GM23248 (cell line): ENCODE measurements at regions not wholly inside any gene's neighbourhood (a gene's known extent, or its start where the extent isn't known, plus 50 kb on each side); places are given as distances from the start of the nearest gene placed in this dataset.
A peak's percentile ranks its signal among the peaks of the same experiment; 100 is the strongest.

Experiments
- DNase-seq: peaks from one replicate; pipeline ENCODE4 v3.0.0-alpha.2; 2015
- H2AFZ ChIP-seq: fragments of 200-600 bp; sonication (generic); 2 replicates; pipeline ENCODE4 v1.6.1; 2016; ENCODE audit warnings: antibody characterized with exemption
- H3F3A ChIP-seq: fragments of 200-600 bp; sonication (generic); 2 replicates; pipeline ENCODE4 v1.6.1; 2016; ENCODE audit warnings: mild to moderate bottlenecking, antibody characterized with exemption, mixed run types; ENCODE audit not compliant: insufficient read depth
- H3K27ac ChIP-seq: fragments of 200-600 bp; sonication (generic); 2 replicates; pipeline ENCODE4 v1.5.1; 2016; ENCODE audit warnings: mild to moderate bottlenecking
- H3K27me3 ChIP-seq: fragments of 200-600 bp; sonication (generic); replicated peaks from 2 replicates; pipeline ENCODE4 v1.6.1; 2016; ENCODE audit warnings: mild to moderate bottlenecking; ENCODE audit not compliant: insufficient read depth
- H3K36me3 ChIP-seq: fragments of 200-600 bp; sonication (generic); 2 replicates; pipeline ENCODE4 v1.6.1; 2016; ENCODE audit warnings: low read depth, mild to moderate bottlenecking
- H3K4me1 ChIP-seq: fragments of 200-600 bp; sonication (generic); 2 replicates; pipeline ENCODE4 v1.6.1; 2016; ENCODE audit warnings: mild to moderate bottlenecking; ENCODE audit not compliant: insufficient read depth
- H3K4me2 ChIP-seq: fragments of 200-600 bp; sonication (generic); one replicate; pipeline ENCODE4 v1.6.1; 2016; ENCODE audit warnings: mild to moderate bottlenecking; ENCODE audit not compliant: unreplicated experiment
- H3K4me3 ChIP-seq: fragments of 200-600 bp; sonication (generic); 2 replicates; pipeline ENCODE4 v1.5.1; 2016; ENCODE audit warnings: mild to moderate bottlenecking
- H3K79me2 ChIP-seq: fragments of 200-600 bp; sonication (generic); 2 replicates; pipeline ENCODE4 v1.6.1; 2016; ENCODE audit warnings: mild to moderate bottlenecking; ENCODE audit not compliant: insufficient read depth
- H3K9ac ChIP-seq: fragments of 200-600 bp; sonication (generic); 2 replicates; pipeline ENCODE4 v1.6.1; 2016; ENCODE audit warnings: mild to moderate bottlenecking
- H3K9me2 ChIP-seq: fragments of 200-600 bp; sonication (generic); 2 replicates; pipeline ENCODE4 v1.6.1; 2016; ENCODE audit warnings: mixed run types, mild to moderate bottlenecking, moderate library complexity; ENCODE audit not compliant: insufficient read depth
- H3K9me3 ChIP-seq: fragments of 200-600 bp; sonication (generic); one replicate; pipeline ENCODE4 v1.6.1; 2017; ENCODE audit warnings: low read depth
- H4K20me1 ChIP-seq: fragments of 200-600 bp; sonication (generic); 2 replicates; pipeline ENCODE4 v1.6.0; 2016; ENCODE audit not compliant: insufficient read depth
- EZH2 ChIP-seq: fragments of 200-600 bp; sonication (generic); IDR thresholded peaks from 2 replicates; pipeline ENCODE4 v1.6.1; 2018; ENCODE audit warnings: antibody characterized with exemption, mild to moderate bottlenecking; ENCODE audit not compliant: insufficient read depth, poor library complexity, severe bottlenecking
- EZH2phosphoT487 ChIP-seq: fragments of 200-600 bp; sonication (generic); IDR thresholded peaks from 2 replicates; pipeline ENCODE4 v1.6.1; 2018; ENCODE audit warnings: antibody characterized with exemption, moderate library complexity, mild to moderate bottlenecking, low read depth; ENCODE audit not compliant: insufficient read depth
- WGBS, 2 experiments: methylation state at CpG; one replicate each; pipeline ENCODE4 v1.1.6; 2015 to 2017; ENCODE audit warnings: low lambda C conversion rate in 2 of 2, low coverage in 1 of 2; ENCODE audit errors: missing lambda C conversion rate in 2 of 2; 5-methylcytosine and 5-hydroxymethylcytosine counted together
- in situ Hi-C: fragments of 300-500 bp; cut with MboI; formaldehyde crosslinking; loops from 2 replicates; pipeline ENCODE4 v1.15.0; 2020

GRCh38 chr11:30760345-30760744 is 174.2 kb upstream of the MPPED2 start:
- Histone ChIP-seq H3K4me2 (no peak overlapping the region), H3K36me3 (no peaks in the 10 kb centered on the region), H3K9me3 (no peaks in the 10 kb centered on the region), H3K27ac (no peak overlapping the region), H3K4me3 (no peak overlapping the region), H3K9me2 (no peaks in the 10 kb centered on the region), H3K27me3 (no peaks in the 10 kb centered on the region), H3K4me1 (no peaks in the 10 kb centered on the region), H3K79me2 (no peaks in the 10 kb centered on the region), H4K20me1 (no peaks in the 10 kb centered on the region), H3F3A (no peaks in the 10 kb centered on the region), H3K9ac (no peak overlapping the region), H2AFZ (no peak overlapping the region)
- TF ChIP-seq EZH2phosphoT487 (no peak), EZH2 (no peak)
- no peak for DNase-seq
- in situ Hi-C loops: no loop called here

- DNase-seq: no peak
- Histone ChIP-seq H3K27me3 (no peaks in the 10 kb centered on the region), H3K79me2 (no peaks in the 10 kb centered on the region), H4K20me1 (no peaks in the 10 kb centered on the region), H3F3A (no peaks in the 10 kb centered on the region), H3K9ac (no peak overlapping the region), H3K36me3 (no peaks in the 10 kb centered on the region), H3K4me3 (no peak overlapping the region), H3K4me1 (no peaks in the 10 kb centered on the region), H3K27ac (no peak overlapping the region), H3K9me2 (no peaks in the 10 kb centered on the region), H3K4me2 (no peak overlapping the region), H2AFZ (no peak overlapping the region), H3K9me3 (no peaks in the 10 kb centered on the region)
- in situ Hi-C loops: no loop called here
- WGBS, 2 experiments: 25 to 29% methylated on average over 11 of the region's 11 CpGs
- no peak for TF ChIP-seq EZH2phosphoT487
- no peak for TF ChIP-seq EZH2
Measured at GRCh38 chr11:30758946-30759504, 172.9 kb upstream of the MPPED2 start.

- Histone ChIP-seq H3K36me3 (no peaks in the 10 kb centered on the region), H3K4me1 (no peaks in the 10 kb centered on the region), H3K79me2 (no peaks in the 10 kb centered on the region), H3K4me3 (no peak overlapping the region), H3K27me3 (no peaks in the 10 kb centered on the region), H3K9ac (no peak overlapping the region), H3K9me3 (no peaks in the 10 kb centered on the region), H2AFZ (no peak overlapping the region), H3K4me2 (no peak overlapping the region), H3F3A (no peaks in the 10 kb centered on the region), H3K27ac (no peak overlapping the region), H3K9me2 (no peaks in the 10 kb centered on the region), H4K20me1 (no peaks in the 10 kb centered on the region)
- no peak for DNase-seq
- in situ Hi-C loops: no loop called here
- 32 to 48% methylated on average over 1 of the region's 1 CpG for WGBS, 2 experiments
- TF ChIP-seq EZH2phosphoT487: no peak
- no peak for TF ChIP-seq EZH2
Measured at GRCh38 chr11:30758518-30758917, 172.4 kb upstream of the MPPED2 start.

DNA sequence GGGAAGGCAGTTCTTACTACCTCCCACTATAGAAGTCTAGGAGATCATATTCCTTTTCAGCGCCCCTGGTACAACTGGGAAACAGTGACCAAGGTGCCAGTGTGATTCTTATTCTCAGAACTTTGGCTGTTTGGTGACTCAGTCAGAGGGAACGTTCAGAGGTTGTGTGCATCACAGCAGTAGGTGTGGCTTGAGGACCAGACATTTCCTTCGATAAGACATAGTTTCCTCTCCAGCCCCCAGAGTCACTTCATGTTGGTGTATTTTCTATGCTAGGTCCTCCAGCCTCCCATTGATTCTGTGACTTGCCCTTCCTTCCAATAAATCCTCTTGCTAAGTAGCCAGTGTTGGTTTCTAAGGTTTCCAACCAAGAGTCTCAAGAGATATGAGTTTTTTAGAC is 171.9 kb upstream of the MPPED2 start:
- Histone ChIP-seq H3K9me3 (no peaks in the 10 kb centered on the region), H2AFZ (no peak overlapping the region), H3K4me3 (no peak overlapping the region), H3K9me2 (no peaks in the 10 kb centered on the region), H3F3A (no peaks in the 10 kb centered on the region), H3K4me1 (no peaks in the 10 kb centered on the region), H3K36me3 (no peaks in the 10 kb centered on the region), H3K4me2 (no peak overlapping the region), H3K9ac (no peak overlapping the region), H3K79me2 (no peaks in the 10 kb centered on the region), H4K20me1 (no peaks in the 10 kb centered on the region), H3K27me3 (no peaks in the 10 kb centered on the region), H3K27ac (no peak overlapping the region)
- TF ChIP-seq EZH2phosphoT487 (no peak), EZH2 (no peak)
- in situ Hi-C loops: no loop called here
- DNase-seq: peak; percentile 1
- 41 to 47% methylated on average over 3 of the region's 3 CpGs for WGBS, 2 experiments

DNA sequence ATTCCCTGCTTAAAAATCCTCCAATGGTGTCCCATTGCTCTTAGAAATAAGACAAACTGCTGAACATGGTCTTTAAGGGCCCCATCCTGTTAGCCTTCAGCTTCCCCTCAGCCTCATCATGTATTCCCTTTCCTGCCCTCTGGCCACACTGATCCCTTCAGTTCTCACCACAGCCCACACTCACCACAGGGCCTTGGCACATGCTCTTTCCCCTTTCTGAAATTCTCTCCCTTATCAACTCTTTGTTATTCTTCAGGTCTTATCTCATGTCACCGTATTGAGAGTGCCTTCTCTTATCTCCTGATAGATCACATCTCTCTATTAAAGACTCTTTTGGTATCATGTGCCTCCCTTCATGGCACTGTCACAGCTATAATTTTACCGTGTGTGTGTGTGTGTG is 167.8 kb upstream of the MPPED2 start:
- Histone ChIP-seq H2AFZ (no peak overlapping the region), H3K27ac (no peak overlapping the region), H3K9me3 (no peaks in the 10 kb centered on the region), H3K4me2 (no peak overlapping the region), H3K36me3 (no peaks in the 10 kb centered on the region), H3K4me3 (no peak overlapping the region), H3K9ac (no peak overlapping the region), H3K4me1 (no peaks in the 10 kb centered on the region), H3K79me2 (no peaks in the 10 kb centered on the region), H3K27me3 (no peaks in the 10 kb centered on the region), H4K20me1 (no peaks in the 10 kb centered on the region), H3F3A (no peaks in the 10 kb centered on the region), H3K9me2 (no peaks in the 10 kb centered on the region)
- DNase-seq: no peak
- in situ Hi-C loops: no loop called here
- 17 to 18% methylated on average over 2 of the region's 2 CpGs for WGBS, 2 experiments
- TF ChIP-seq EZH2phosphoT487 (no peak), EZH2 (no peak)
